ENCODE measurements at regions not wholly inside any gene's neighbourhood (a gene's known extent, or its start where the extent isn't known, plus 50 kb on each side); places are given as distances from the start of the nearest gene placed in this dataset.
A peak's percentile ranks its signal among the peaks of the same experiment; 100 is the strongest.

DNA sequence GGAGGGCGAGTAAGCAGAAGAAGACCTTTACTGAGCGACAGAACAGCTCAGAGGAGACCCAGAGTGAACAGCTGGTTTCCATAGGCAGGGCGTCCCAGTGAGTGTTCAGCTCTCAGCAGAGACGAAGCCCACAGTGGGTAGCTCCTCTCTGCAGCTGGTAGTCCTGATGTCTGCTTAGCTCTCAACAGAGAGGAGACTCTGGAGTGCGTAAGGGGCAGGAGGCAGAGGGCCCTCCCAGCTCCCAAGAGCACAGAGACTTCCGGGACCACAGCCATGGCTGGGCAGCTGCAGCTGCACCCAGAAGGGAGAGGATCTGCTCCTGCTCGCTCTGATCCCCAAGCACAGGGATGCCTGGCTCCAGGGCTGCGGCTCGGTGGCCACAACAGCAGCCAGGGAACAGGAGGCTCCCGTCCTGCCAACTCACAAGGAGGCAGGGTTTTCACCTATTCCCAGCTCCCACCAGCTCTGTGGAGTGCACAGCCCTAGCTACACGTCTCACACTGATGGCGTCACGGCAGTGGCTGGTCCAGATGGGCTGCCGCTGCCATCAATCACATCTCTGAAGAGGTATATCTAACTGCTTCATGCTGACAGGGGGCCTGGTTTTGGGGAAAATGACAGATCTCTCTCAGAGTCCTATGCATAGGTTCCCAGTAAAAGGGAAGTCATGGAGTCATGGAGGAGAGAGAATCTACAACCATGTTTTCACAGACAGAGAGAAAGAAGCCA, 2660.1 kb upstream of the PCDH20 start (continued):
- TF ChIP-seq ASH2L (IDR thresholded peaks at IDR 0.05; ENCODE audit: borderline replicate concordance, low read depth): no peak
- TF ChIP-seq IKZF1 (conservative IDR thresholded peaks at IDR 0.05): peak; percentile 65

DNA sequence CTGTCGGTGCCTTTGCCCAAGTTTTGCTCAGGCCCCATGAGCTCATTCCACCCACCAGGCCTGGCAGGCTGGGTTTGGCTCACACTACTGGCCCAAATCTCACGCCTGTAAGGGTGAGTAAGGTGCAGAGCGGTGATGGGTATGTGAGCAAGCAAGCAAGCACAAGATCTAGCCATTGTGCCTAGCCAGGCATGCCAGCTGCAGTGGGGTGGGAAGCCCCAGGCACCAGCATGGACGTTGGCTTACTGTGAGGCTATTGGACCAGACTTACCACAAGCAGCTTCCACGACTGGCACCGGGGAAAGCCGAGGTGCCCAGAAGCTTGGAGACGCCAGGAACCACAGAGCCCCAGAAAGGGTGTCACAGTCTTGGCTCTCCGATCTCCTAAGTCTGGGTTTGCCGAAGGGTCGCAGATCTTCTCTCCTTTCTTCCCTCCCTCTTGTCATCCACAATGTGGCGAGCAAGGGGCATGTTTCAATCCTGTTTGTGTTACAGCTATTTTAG, 2659.4 kb upstream of the PCDH20 start:
- no peaks in the 10 kb centered on the region for H4K20me1 ChIP-seq (ENCODE audit: control insufficient read depth, insufficient read depth)
- 38% methylated on average over 12 of the region's 12 CpGs for WGBS (ENCODE audit: insufficient coverage, insufficient replicate concordance, low lambda C conversion rate, missing lambda C conversion rate)
- intact Hi-C loops (cut with micrococcal nuclease; ENCODE audit: unreplicated experiment): no loop called here
- ChIA-PET SMC1A (ENCODE audit: uncharacterized antibody, unreplicated experiment) (interaction anchor here (0.8 to 1.2 kb wide), 2 partner anchors 8 to 10 kb away, joined by 3 read pairs; no protein-coding TSS in a partner anchor), RAD21 (ENCODE audit: unreplicated experiment) (interaction anchor here (1.0 kb wide), 1 partner anchor 41 kb away, joined by 3 read pairs; no protein-coding TSS in a partner anchor), POLR2A (no interaction called here), CTCF (no interaction called here)
- no peak overlapping the region for H3K27ac ChIP-seq (ENCODE audit: control insufficient read depth, insufficient read depth)
- H3K9ac ChIP-seq (ENCODE audit: control insufficient read depth, insufficient read depth, low read length): no peak overlapping the region
- TSS peak; percentile 56 for BruUV-seq (replicated peaks)
- TF ChIP-seq HCFC1 (IDR thresholded peaks at IDR 0.05; ENCODE audit: low read length): no peak
- TF ChIP-seq TARDBP (IDR thresholded peaks at IDR 0.05; ENCODE audit: borderline replicate concordance): no peak
- no peak for TF ChIP-seq RELA (IDR thresholded peaks at IDR 0.05; ENCODE audit: borderline replicate concordance, partially characterized antibody)
- TF ChIP-seq MEF2B (IDR thresholded peaks at IDR 0.05; ENCODE audit: partially characterized antibody, poor library complexity, severe bottlenecking): no peak
- no peak for TF ChIP-seq CBX5 (IDR thresholded peaks at IDR 0.05; ENCODE audit: low read depth)
- TF ChIP-seq POLR2AphosphoS5 (IDR thresholded peaks at IDR 0.05; ENCODE audit: low read length): no peak
- no peak for TF ChIP-seq HDAC2 (IDR thresholded peaks at IDR 0.05)
- TF ChIP-seq GATAD2B (conservative IDR thresholded peaks at IDR 0.05; ENCODE audit: low read depth): no peak
- no peak for TF ChIP-seq NR2C1 (IDR thresholded peaks at IDR 0.05)
- TF ChIP-seq, protein P1, sequence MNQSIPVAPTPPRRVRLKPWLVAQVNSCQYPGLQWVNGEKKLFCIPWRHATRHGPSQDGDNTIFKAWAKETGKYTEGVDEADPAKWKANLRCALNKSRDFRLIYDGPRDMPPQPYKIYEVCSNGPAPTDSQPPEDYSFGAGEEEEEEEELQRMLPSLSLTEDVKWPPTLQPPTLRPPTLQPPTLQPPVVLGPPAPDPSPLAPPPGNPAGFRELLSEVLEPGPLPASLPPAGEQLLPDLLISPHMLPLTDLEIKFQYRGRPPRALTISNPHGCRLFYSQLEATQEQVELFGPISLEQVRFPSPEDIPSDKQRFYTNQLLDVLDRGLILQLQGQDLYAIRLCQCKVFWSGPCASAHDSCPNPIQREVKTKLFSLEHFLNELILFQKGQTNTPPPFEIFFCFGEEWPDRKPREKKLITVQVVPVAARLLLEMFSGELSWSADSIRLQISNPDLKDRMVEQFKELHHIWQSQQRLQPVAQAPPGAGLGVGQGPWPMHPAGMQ (IDR thresholded peaks at IDR 0.05; ENCODE audit: borderline replicate concordance): no peak
- TF ChIP-seq ZNF207 (IDR thresholded peaks at IDR 0.05; ENCODE audit: borderline replicate concordance): no peak
- H3K4me3 ChIP-seq: no peak overlapping the region
- H3K9me3 ChIP-seq (replicated peaks; ENCODE audit: control insufficient read depth, insufficient read depth, low read length): no peaks in the 10 kb centered on the region
- no peak overlapping the region for H2AFZ ChIP-seq (ENCODE audit: control insufficient read depth, low read depth, low read length)
- H3K4me2 ChIP-seq (ENCODE audit: control insufficient read depth, insufficient read depth): no peak overlapping the region
- no peaks in the 10 kb centered on the region for H3K36me3 ChIP-seq (ENCODE audit: control insufficient read depth in 2 of 2, insufficient read depth in 2 of 2, low read length in 1 of 2)
- in situ Hi-C loops (cut with MboI): no loop called here
- H3K27me3 ChIP-seq (replicated peaks in 1 of 2; ENCODE audit: control insufficient read depth in 2 of 2, insufficient read depth in 2 of 2, low read length in 1 of 2): no peaks in the 10 kb centered on the region
- ATAC-seq (peak; percentile 47), FAIRE-seq (no peak), DNase-seq (ENCODE audit: low read depth, low spot score) (no peak)
- no peaks in the 10 kb centered on the region for H3K4me1 ChIP-seq (ENCODE audit: control insufficient read depth, insufficient read depth, low read length)
- no peaks in the 10 kb centered on the region for H3K79me2 ChIP-seq (ENCODE audit: control insufficient read depth, insufficient read depth, low read length)
